ENCODE measurements at regions not wholly inside any gene's neighbourhood (a gene's known extent, or its start where the extent isn't known, plus 50 kb on each side); places are given as distances from the start of the nearest gene placed in this dataset.
"Not testable (repeated sequence)": the region's sequence is repeated elsewhere in the genome, so short reads cannot be mapped to it uniquely, and the experiment has no call there.

GRCh38 chr10:61818251-61818650 is 83.2 kb upstream of the ARID5B start:
- DNase-seq: not testable (repeated sequence)

- no peak for DNase-seq
These were observed 82.3 kb upstream of the ARID5B start for GRCh38 chr10:61819208-61819607.

GRCh38 chr10:61821153-61821552 is 80.3 kb upstream of the ARID5B start:
- DNase-seq: no peak

- no peak for DNase-seq
These were observed 79.8 kb upstream of the ARID5B start for GRCh38 chr10:61821693-61822092.

GRCh38 chr10:61822096-61822495 is 79.4 kb upstream of the ARID5B start:
- no peak for DNase-seq

GRCh38 chr10:61822781-61823230 is 78.7 kb upstream of the ARID5B start:
- no peak for DNase-seq

- DNase-seq: no peak
These were observed 76.5 kb upstream of the ARID5B start for GRCh38 chr10:61825001-61825400.

GRCh38 chr10:61825628-61826027 is 75.9 kb upstream of the ARID5B start:
- DNase-seq: no peak

- no peak for DNase-seq
These were observed 73.5 kb upstream of the ARID5B start for GRCh38 chr10:61828034-61828433.

GRCh38 chr10:61828788-61829187 is 72.7 kb upstream of the ARID5B start:
- DNase-seq: no peak

GRCh38 chr10:61830072-61830845 is 71.2 kb upstream of the ARID5B start:
- DNase-seq: no peak

- no peak for DNase-seq
These were observed 70.6 kb upstream of the ARID5B start for GRCh38 chr10:61830846-61831273.

- no peak for DNase-seq
These were observed 68.5 kb upstream of the ARID5B start for GRCh38 chr10:61832866-61833481.

- no peak for DNase-seq
These were observed 67.0 kb upstream of the ARID5B start for GRCh38 chr10:61834519-61834918.

GRCh38 chr10:61835069-61835945 is 66.2 kb upstream of the ARID5B start:
- peak; percentile 61 for DNase-seq

GRCh38 chr10:61835946-61836887 is 65.3 kb upstream of the ARID5B start:
- peak; percentile 17 for DNase-seq

- DNase-seq: no peak
These were observed 64.4 kb upstream of the ARID5B start for GRCh38 chr10:61836888-61837754.

GRCh38 chr10:61837755-61838171 is 63.7 kb upstream of the ARID5B start:
- DNase-seq: no peak

- DNase-seq: no peak
These were observed 61.6 kb upstream of the ARID5B start for GRCh38 chr10:61839916-61840315.

GRCh38 chr10:61840403-61840802 is 61.1 kb upstream of the ARID5B start:
- no peak for DNase-seq

GRCh38 chr10:61841338-61841875 is 60.1 kb upstream of the ARID5B start:
- DNase-seq: no peak
